SK-N-SH treated with all-trans-retinoic acid at 6 μM for 48 hours (cell line): ENCODE measurements at regions not wholly inside any gene's neighbourhood (a gene's known extent, or its start where the extent isn't known, plus 50 kb on each side); places are given as distances from the start of the nearest gene placed in this dataset.
"Not testable (repeated sequence)": the region's sequence is repeated elsewhere in the genome, so short reads cannot be mapped to it uniquely, and the experiment has no call there.

Experiments used
- ATAC-seq: fragments of 200-7000 bp; cut with Tn5 transposase; 3 replicates; pipeline ENCODE4 v1.9.1; 2020; ENCODE audit warnings: mild to moderate bottlenecking, moderate library complexity
- ARNTL ChIP-seq: fragments of 450-650 bp; formaldehyde crosslinking; IDR thresholded peaks from 2 replicates; pipeline ENCODE4 v1.5.0; 2020; ENCODE audit warnings: low read depth, mild to moderate bottlenecking, moderate library complexity, borderline replicate concordance
- BACH2 ChIP-seq: fragments of 250-450 bp; sonication (Bioruptor Pico); IDR thresholded peaks from 2 replicates; pipeline ENCODE4 v1.9.0; 2021; ENCODE audit warnings: mild to moderate bottlenecking, borderline replicate concordance
- CSDC2 ChIP-seq: fragments of 250-450 bp; sonication (Bioruptor Pico); IDR thresholded peaks from 2 replicates; pipeline ENCODE4 v1.5.0; 2020; ENCODE audit warnings: mild to moderate bottlenecking, moderate library complexity
- ESRRG ChIP-seq: fragments of 250-450 bp; sonication (Bioruptor Pico); IDR thresholded peaks from 2 replicates; pipeline ENCODE4 v1.6.1; 2021; ENCODE audit warnings: mild to moderate bottlenecking
- GLIS3 ChIP-seq: fragments of 250-450 bp; sonication (Bioruptor Pico); IDR thresholded peaks from 2 replicates; pipeline ENCODE4 v1.5.0; 2020; ENCODE audit warnings: mild to moderate bottlenecking, moderate library complexity
- ISL1 ChIP-seq: fragments of 250-450 bp; sonication (Bioruptor Pico); IDR thresholded peaks from 2 replicates; pipeline ENCODE4 v2.1.2; 2022; ENCODE audit warnings: mild to moderate bottlenecking, moderate library complexity
- OSR1 ChIP-seq: fragments of 250-450 bp; sonication (Bioruptor Pico); IDR thresholded peaks from 2 replicates; pipeline ENCODE4 v1.8.0; 2022; ENCODE audit warnings: moderate library complexity, mild to moderate bottlenecking, inconsistent platforms
- PATZ1 ChIP-seq: fragments of 250-450 bp; sonication (Bioruptor Pico); IDR thresholded peaks from 2 replicates; pipeline ENCODE4 v1.8.0; 2020; ENCODE audit warnings: mild to moderate bottlenecking, moderate library complexity, borderline replicate concordance
- POU6F1 ChIP-seq: fragments of 250-450 bp; sonication (Bioruptor Pico); IDR thresholded peaks from 2 replicates; pipeline ENCODE4 v1.8.0; 2021; ENCODE audit warnings: low read depth, mild to moderate bottlenecking, moderate library complexity, borderline replicate concordance
- PPARA ChIP-seq: fragments of 250-450 bp; sonication (Bioruptor Pico); IDR thresholded peaks from 2 replicates; pipeline ENCODE4 v1.5.0; 2020; ENCODE audit warnings: mild to moderate bottlenecking, borderline replicate concordance
- RARB ChIP-seq: fragments of 250-450 bp; sonication (Bioruptor Pico); IDR thresholded peaks from 2 replicates; pipeline ENCODE4 v1.8.0; 2021; ENCODE audit warnings: mild to moderate bottlenecking, moderate library complexity
- SNAI2 ChIP-seq: fragments of 250-450 bp; sonication (Bioruptor Pico); IDR thresholded peaks from 2 replicates; pipeline ENCODE4 v1.5.0; 2020; ENCODE audit warnings: mild to moderate bottlenecking, moderate library complexity
- TCF4 ChIP-seq: fragments of 250-450 bp; sonication (Bioruptor Pico); IDR thresholded peaks from 2 replicates; pipeline ENCODE4 v1.8.0; 2021; ENCODE audit warnings: mild to moderate bottlenecking, moderate library complexity, borderline replicate concordance
- TSHZ2 ChIP-seq: fragments of 250-450 bp; sonication (Bioruptor Pico); IDR thresholded peaks from 2 replicates; pipeline ENCODE4 v1.5.0; 2020; ENCODE audit warnings: mild to moderate bottlenecking, moderate library complexity
- ZFP3 ChIP-seq: fragments of 250-450 bp; sonication (Bioruptor Pico); IDR thresholded peaks from 2 replicates; pipeline ENCODE4 v1.5.0; 2020; ENCODE audit warnings: mild to moderate bottlenecking, moderate library complexity
- ZFP30 ChIP-seq: fragments of 450-650 bp; formaldehyde crosslinking; IDR thresholded peaks from 2 replicates; pipeline ENCODE4 v1.5.0; 2022; ENCODE audit warnings: mild to moderate bottlenecking, moderate library complexity
- ZNF565 ChIP-seq: fragments of 450-650 bp; formaldehyde crosslinking; conservative IDR thresholded peaks from 2 replicates; pipeline ENCODE4 v1.5.0; 2020; ENCODE audit warnings: low read depth, mild to moderate bottlenecking, moderate library complexity
- ZNF8 ChIP-seq: fragments of 450-650 bp; formaldehyde crosslinking; IDR thresholded peaks from 2 replicates; pipeline ENCODE4 v1.5.0; 2020; ENCODE audit warnings: mild to moderate bottlenecking, moderate library complexity
- TF ChIP-seq, protein P1 (sequence below): fragments of 250-450 bp; sonication (Bioruptor Pico); IDR thresholded peaks from 2 replicates; pipeline ENCODE4 v1.5.1; 2021; ENCODE audit warnings: mild to moderate bottlenecking, moderate library complexity
- TF ChIP-seq, protein P2 (sequence below): fragments of 250-450 bp; sonication (Bioruptor Pico); IDR thresholded peaks from 2 replicates; pipeline ENCODE4 v1.5.1; 2020; ENCODE audit warnings: low read depth, mild to moderate bottlenecking, moderate library complexity

- not testable (repeated sequence) for ATAC-seq
- TF ChIP-seq ZFP3 (CRISPR knock-in tag): peak; percentile 80
- TF ChIP-seq CSDC2 (CRISPR knock-in tag): peak; percentile 89
- TF ChIP-seq ISL1 (CRISPR knock-in tag): peak; percentile 35; the same call in 1 of the 2 replicates
Measured at GRCh38 chr16:62258931-62259435, 222.7 kb upstream of the CDH8 start.

DNA sequence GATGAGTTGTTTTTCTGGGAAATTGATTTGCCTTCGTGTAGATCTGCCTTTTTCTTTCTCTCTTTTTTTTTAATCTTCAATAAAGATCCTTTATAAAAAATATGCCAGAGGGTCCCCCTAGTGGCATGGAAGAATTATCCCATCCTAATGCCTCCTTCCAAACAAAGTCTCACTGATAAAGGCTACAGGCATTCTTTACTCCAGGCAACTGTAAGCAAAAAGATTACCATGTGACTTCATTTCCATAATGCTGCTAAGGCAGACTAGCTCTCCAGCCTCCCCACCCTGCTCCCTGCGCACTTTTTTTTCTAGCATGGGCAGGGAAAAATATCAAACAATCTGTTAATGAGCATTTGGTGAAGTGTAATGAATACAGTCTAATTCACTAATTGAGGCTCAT is 220.2 kb upstream of the CDH8 start:
- no peak for TF ChIP-seq GLIS3
- no peak for ATAC-seq

DNA sequence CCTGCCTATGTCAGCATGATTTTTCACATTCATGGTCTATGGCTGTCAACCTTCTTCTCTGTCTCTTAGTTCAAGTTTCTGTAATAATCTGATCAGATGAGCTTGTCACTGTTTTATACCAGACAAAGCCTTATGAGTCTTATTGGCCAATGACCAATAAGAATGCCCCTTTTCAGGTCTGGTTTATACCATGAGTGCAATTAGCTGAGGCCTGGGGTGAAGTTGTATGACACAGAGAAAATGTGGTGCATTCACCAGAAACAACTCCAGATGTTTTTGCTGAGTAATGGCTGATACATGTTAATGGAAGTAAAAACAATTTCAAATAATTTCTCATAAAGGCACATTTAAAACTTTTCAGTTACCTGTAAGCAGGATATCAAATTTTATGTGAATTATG is 218.6 kb upstream of the CDH8 start:
- no peak; the same call in 2 of the 3 replicates for ATAC-seq
- TF ChIP-seq ZNF8 (CRISPR knock-in tag) (peak; percentile 31; the same call in 1 of the 2 replicates), BACH2 (peak; percentile 94; the same call in 1 of the 2 replicates), ZFP3 (CRISPR knock-in tag) (no peak), PPARA (CRISPR knock-in tag) (0 out of 2 replicates have a peak, but pooled peaks have one; percentile 34), TSHZ2 (CRISPR knock-in tag) (peak; percentile 90; the same call in 1 of the 2 replicates), ZFP30 (no peak), ISL1 (CRISPR knock-in tag) (peak; percentile 80), SNAI2 (0 out of 2 replicates have a peak, but pooled peaks have one; percentile 36), TCF4 (CRISPR knock-in tag) (peak; percentile 96)
- TF ChIP-seq, protein P1, sequence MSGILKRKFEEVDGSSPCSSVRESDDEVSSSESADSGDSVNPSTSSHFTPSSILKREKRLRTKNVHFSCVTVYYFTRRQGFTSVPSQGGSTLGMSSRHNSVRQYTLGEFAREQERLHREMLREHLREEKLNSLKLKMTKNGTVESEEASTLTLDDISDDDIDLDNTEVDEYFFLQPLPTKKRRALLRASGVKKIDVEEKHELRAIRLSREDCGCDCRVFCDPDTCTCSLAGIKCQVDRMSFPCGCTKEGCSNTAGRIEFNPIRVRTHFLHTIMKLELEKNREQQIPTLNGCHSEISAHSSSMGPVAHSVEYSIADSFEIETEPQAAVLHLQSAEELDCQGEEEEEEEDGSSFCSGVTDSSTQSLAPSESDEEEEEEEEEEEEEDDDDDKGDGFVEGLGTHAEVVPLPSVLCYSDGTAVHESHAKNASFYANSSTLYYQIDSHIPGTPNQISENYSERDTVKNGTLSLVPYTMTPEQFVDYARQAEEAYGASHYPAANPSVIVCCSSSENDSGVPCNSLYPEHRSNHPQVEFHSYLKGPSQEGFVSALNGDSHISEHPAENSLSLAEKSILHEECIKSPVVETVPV: no peak
- TF ChIP-seq, protein P2, sequence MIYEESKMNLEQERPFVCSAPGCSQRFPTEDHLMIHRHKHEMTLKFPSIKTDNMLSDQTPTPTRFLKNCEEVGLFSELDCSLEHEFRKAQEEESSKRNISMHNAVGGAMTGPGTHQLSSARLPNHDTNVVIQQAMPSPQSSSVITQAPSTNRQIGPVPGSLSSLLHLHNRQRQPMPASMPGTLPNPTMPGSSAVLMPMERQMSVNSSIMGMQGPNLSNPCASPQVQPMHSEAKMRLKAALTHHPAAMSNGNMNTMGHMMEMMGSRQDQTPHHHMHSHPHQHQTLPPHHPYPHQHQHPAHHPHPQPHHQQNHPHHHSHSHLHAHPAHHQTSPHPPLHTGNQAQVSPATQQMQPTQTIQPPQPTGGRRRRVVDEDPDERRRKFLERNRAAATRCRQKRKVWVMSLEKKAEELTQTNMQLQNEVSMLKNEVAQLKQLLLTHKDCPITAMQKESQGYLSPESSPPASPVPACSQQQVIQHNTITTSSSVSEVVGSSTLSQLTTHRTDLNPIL: peak; percentile 49; the same call in 1 of the 2 replicates
- TF ChIP-seq, all 23 proteins: peak for 8

GRCh38 chr16:62254372-62254771 is 218.1 kb upstream of the CDH8 start:
- TF ChIP-seq PATZ1: no peak
- no peak for TF ChIP-seq RARB (CRISPR knock-in tag)
- TF ChIP-seq, protein P1: no peak
- no peak for TF ChIP-seq ESRRG
- no peak for ATAC-seq

- no peak for ATAC-seq
- TF ChIP-seq GLIS3 (no peak), OSR1 (CRISPR knock-in tag) (no peak), ARNTL (CRISPR knock-in tag) (no peak), POU6F1 (CRISPR knock-in tag) (no peak), ZNF8 (CRISPR knock-in tag) (no peak), TSHZ2 (CRISPR knock-in tag) (no peak), SNAI2 (no peak), ZNF565 (CRISPR knock-in tag) (no peak), CSDC2 (CRISPR knock-in tag) (no peak), TCF4 (CRISPR knock-in tag) (no peak)
Measured at GRCh38 chr16:62253966-62254365, 217.7 kb upstream of the CDH8 start.
